Heart right ventricle (tissue), 16 donors: ENCODE measurements at regions not wholly inside any gene's neighbourhood (a gene's known extent, or its start where the extent isn't known, plus 50 kb on each side); places are given as distances from the start of the nearest gene placed in this dataset.
A peak's percentile ranks its signal among the peaks of the same experiment; 100 is the strongest.
"Not testable (repeated sequence)": the region's sequence is repeated elsewhere in the genome, so short reads cannot be mapped to it uniquely, and the experiment has no call there.

Experiments used
- ATAC-seq, 8 donors: fragments of 200-7000 bp; cut with Tn5 transposase; one replicate each; pipeline ENCODE4 v1.9.1; 2020; ENCODE audit warnings: mild to moderate bottlenecking in 8 of 8, moderate library complexity in 8 of 8, moderate number of reproducible peaks in 1 of 8
- DNase-seq, 2 donors: peaks; one replicate each; pipeline ENCODE4 v3.0.0-alpha.2; 2020
- H3K27ac ChIP-seq, 10 donors: fragments of 200-600 bp; sonication (generic) in 2 of 10; one replicate each; pipeline versions ENCODE4 v1.5.0 to v1.8.0; 2020 to 2022; ENCODE audit warnings: mild to moderate bottlenecking in 3 of 10
- H3K27me3 ChIP-seq, 7 donors: fragments of 200-600 bp; one replicate each; pipeline ENCODE4 v1.8.0; 2021 to 2022; ENCODE audit warnings: mild to moderate bottlenecking in 2 of 7
- H3K36me3 ChIP-seq, 9 donors: fragments of 200-600 bp; sonication (generic) in 1 of 9; one replicate each; pipeline versions ENCODE4 v1.5.0 to v1.8.0; 2020 to 2022; ENCODE audit warnings: mild to moderate bottlenecking in 2 of 9
- H3K4me1 ChIP-seq, 9 donors: fragments of 200-600 bp; sonication (generic) in 1 of 9; one replicate each; pipeline versions ENCODE4 v1.5.0 to v1.8.0; 2020 to 2022; ENCODE audit warnings: mild to moderate bottlenecking in 4 of 9
- H3K4me3 ChIP-seq, 10 donors: fragments of 200-600 bp; sonication (generic) in 2 of 10; one replicate each; pipeline versions ENCODE4 v1.5.0 to v1.8.0; 2020 to 2022; ENCODE audit warnings: mild to moderate bottlenecking in 7 of 10, moderate library complexity in 2 of 10
- H3K9me3 ChIP-seq, 11 donors: fragments of 200-600 bp in 10 of 11; sonication (generic) in 2 of 11; one replicate each; pipeline versions ENCODE4 v1.5.0 to v1.8.0; 2013 to 2022; ENCODE audit warnings: mild to moderate bottlenecking in 2 of 11, control low read depth in 1 of 11, moderate library complexity in 1 of 11
- WGBS, 2 donors: extraction: QIAGEN DNeasy Blood & Tissue Kit; methylation state at CpG; one replicate each; pipeline ENCODE4 v1.1.7; 2013; ENCODE audit warnings: inconsistent platforms in 1 of 2; 5-methylcytosine and 5-hydroxymethylcytosine counted together
- intact Hi-C, 10 donors: fragments of 100-400 bp; cut with DNase I; formaldehyde crosslinking; loops; one replicate each; pipeline versions ENCODE4 v1.11.1 to v1.14.2; 2022
- donor health status: Arrhythmogenic right ventricular cardiomyopathy.
- donor health status: ischemic (EF 13 %, LVEDD 7.1; RV severe dilation, severe dysfunction).
- donor health status: healthy with polysubstance abuse.
- donor health status: DM: no; HTN: yes; CAD: no.
- donor health status: DM: no; HTN: no; CAD: no.
- donor health status: ischemic (EF 25% LVEDD 6.9; RV normal size, moderate dysfunction).
- donor health status: ischemic (EF 25% LVEDD 5.7; RV mildly dilated, moderate dysfunction).
- donor health status: healthy.
- donor health status: DM: yes; HTN: yes; CAD: no.
- donor health status: Ischemic cardiomyopathy.
- donor health status: ischemic (EF 35%, LVEDD 5.7; RV mildly dilated, moderate dysfunction).
- donor health status: nonischemic (EF 11% LVEDD 7.7; RV severe dilation, severe dysfunction).
- donor health status: DM: yes; HTN: yes; CAD: no.
- donor health status: PGD.
- donor health status: ischemic (EF 29% LVEDD 5.4; RV normal size, mild dysfunction).
- donor health status: nonischemic (EF 23%, LVEDD 6.1; RV moderate dilation, normal function).

DNA sequence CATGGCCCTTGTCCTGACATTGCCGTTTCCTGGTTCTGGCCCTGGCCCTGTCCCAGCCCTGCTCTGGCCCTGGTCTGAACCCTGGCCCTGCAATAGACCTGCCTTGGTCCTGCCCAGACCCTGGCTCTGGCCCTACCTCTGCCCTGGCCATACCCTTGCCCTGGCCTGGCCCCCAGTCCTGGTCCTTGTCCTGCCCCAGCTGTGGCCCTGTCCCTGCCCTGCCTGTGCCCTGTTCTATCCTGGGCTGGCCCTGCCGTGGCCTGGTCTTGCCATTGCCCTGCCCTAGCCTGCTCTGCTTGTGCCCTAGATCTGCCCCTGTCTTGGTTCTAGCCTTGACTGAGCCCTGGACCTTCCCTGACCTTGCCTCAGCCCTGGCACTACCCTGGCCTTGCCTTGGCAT, 1560.1 kb downstream of the RPIA start:
- H3K36me3 ChIP-seq, H3K4me1 ChIP-seq, ATAC-seq, H3K27ac ChIP-seq, H3K9me3 ChIP-seq, H3K27me3 ChIP-seq, H3K4me3 ChIP-seq, intact Hi-C loops, DNase-seq: not testable (repeated sequence)
- WGBS, 2 donors, result 81 to 97% methylated on average over 2 of the region's 2 CpGs

DNA sequence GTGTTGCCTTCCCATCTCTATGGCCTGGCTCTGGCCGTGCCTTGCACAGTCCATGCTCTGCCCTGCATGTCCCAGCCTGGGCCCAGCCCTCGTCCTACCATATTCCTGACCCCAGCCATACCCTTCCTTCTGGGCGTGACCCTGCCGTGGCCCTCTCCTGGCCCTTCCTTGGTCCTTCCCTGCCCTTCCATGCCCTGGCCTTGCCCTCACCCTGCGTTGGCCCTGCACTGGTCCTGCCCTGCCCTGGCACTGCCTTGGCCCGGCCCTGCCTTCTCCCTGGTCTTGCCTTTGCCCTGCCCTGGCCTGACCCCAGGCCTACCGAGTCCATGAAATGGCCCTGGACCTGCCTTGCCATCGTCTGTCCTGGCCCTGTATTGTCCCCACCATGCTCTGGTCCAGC, 1561.8 kb downstream of the RPIA start:
- H3K9me3 ChIP-seq, DNase-seq, intact Hi-C loops, H3K36me3 ChIP-seq, ATAC-seq, H3K4me3 ChIP-seq, H3K27me3 ChIP-seq, H3K27ac ChIP-seq, H3K4me1 ChIP-seq: not testable (repeated sequence)
- 74 to 76% methylated on average over 8 of the region's 8 CpGs for WGBS, 2 donors

DNA sequence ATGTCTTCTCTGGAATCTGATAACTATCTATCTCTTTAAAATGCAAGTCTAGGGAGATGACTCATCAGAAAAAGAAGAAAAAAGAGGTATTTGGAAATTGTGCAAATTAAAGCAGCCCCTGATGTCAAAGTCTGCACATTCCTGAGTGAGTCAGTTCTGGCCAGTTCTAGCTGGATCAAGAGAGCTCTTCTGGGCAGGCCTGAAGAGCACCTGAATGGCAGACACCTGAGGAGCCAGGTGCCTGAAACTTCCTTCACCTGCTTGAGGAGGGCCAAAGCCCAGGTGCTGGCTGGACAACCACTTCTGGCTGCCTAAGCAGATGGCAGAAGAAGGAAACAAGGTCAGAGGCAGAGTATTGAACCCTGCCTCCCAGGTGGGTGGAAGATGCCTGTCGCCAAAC, 1575.4 kb downstream of the RPIA start:
- H3K4me1 ChIP-seq, H3K27me3 ChIP-seq, H3K9me3 ChIP-seq, DNase-seq, H3K36me3 ChIP-seq, intact Hi-C loops, H3K4me3 ChIP-seq, H3K27ac ChIP-seq, ATAC-seq: not testable (repeated sequence)
- 86 to 91% methylated on average over 1 of the region's 1 CpG for WGBS, 2 donors

DNA sequence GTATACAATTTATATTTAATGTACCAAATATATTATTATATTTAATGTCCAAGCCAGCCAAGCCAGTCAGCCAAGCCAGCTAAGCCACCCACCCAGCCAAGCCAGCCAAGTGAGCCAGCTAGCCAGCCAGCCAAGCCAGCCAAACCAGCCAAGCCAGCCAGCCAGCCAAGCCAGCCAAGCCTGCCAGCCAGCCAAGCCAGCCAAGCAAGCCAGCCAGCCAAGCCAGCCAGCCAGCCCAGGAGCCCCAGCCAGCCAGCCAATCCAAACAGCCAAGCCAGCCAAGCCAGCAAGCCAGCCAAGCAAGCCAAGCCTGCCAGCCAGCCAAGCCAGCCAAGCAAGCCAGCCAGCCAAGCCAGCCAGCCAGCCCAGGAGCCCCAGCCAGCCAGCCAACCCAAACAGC, 1596.3 kb downstream of the RPIA start:
- H3K9me3 ChIP-seq, H3K4me3 ChIP-seq, DNase-seq, H3K36me3 ChIP-seq, ATAC-seq, H3K27me3 ChIP-seq, intact Hi-C loops, H3K4me1 ChIP-seq, H3K27ac ChIP-seq: not testable (repeated sequence)

DNA sequence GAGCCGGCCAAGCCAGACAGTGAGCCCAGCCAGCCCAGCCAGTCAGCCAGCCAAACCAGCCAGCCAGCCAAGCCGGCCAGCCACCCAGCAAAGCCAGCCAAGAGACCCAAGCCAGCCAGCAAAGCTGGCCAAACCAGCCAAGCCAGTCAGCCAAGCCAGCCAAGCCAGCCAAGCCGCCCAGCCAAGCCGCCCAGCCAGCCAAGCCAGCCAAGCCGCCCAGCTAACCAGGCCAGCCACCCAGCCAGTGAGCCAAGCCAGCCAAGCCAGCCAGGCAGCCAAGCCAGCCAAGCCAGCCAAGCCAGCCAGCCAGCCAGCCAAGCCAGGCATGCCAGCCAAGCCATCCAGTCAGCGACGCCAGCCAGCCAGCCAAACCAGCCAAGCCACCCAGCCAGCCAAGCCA, 1596.9 kb downstream of the RPIA start:
- H3K27me3 ChIP-seq, DNase-seq, H3K27ac ChIP-seq, intact Hi-C loops, H3K9me3 ChIP-seq, H3K4me1 ChIP-seq, ATAC-seq, H3K36me3 ChIP-seq, H3K4me3 ChIP-seq: not testable (repeated sequence)
- WGBS, 2 donors, result 93 to 97% methylated on average over 6 to 7 of the region's 7 CpGs

DNA sequence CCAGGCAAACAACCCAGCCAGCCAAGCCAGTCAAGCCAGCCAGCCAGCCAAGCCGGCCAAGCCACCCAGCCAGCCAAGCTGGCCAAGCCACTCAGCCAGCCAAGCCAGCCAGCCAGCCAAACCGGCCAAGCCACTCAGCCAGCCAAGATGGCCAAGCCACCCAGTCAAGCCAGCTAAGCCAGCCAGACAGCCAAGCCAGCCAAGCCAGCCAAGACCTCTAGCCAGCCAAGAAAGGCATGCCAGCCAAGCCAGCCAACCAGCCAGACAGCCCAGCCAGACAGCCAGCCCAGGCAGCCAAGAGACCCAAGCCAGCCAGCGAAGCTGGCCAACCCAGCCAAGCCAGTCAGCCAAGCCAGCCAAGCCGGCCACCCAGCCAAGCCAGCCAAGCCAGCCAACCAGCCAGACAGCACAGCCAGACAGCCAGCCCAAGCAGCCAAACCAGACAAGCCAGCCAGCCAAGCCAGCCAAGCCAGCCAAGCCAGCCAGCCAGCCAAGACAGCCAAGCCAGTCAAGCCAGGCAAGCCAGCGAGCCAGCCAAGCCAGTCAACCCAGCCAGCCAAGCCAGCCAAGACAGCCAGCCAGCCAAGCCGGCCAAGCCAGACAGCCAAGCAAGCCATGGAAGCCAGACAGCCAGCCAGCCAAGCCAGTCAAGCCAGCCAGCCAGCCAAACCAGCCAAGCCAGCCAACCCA, 1598.0 kb downstream of the RPIA start:
- H3K27me3 ChIP-seq, H3K4me1 ChIP-seq, H3K36me3 ChIP-seq, ATAC-seq, intact Hi-C loops, H3K4me3 ChIP-seq, H3K27ac ChIP-seq, DNase-seq, H3K9me3 ChIP-seq: not testable (repeated sequence)
- WGBS, 2 donors, result 80 to 88% methylated on average over 5 to 6 of the region's 6 CpGs

DNA sequence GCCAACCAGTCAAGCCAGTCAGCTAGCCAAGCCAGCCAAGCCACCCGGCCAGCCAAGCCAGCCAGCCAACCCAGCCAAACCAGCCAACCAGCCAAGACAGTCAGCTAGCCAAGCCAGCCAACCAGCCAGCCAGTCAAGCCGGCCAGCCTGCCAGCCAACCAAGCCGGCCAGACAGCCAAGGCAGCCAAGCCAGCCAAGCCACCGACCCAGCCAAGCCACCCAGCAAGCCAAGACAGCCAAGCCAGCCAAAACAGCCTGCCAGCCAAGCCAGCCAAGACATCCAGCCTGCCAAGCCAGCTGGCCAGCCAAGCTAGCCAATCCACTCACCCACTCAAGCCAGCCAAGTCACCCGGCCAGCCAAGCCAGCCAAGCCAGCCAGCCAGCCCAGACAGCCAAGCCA, 1599.2 kb downstream of the RPIA start:
- H3K36me3 ChIP-seq, H3K27me3 ChIP-seq, intact Hi-C loops, ATAC-seq, H3K4me1 ChIP-seq, DNase-seq, H3K4me3 ChIP-seq, H3K27ac ChIP-seq: not testable (repeated sequence)
- H3K9me3 ChIP-seq, result peaks cover 0 to 12% (median 0%) of the 10 kb centered on the region in 11 donors
- 86 to 94% methylated on average over 5 of the region's 5 CpGs for WGBS, 2 donors

DNA sequence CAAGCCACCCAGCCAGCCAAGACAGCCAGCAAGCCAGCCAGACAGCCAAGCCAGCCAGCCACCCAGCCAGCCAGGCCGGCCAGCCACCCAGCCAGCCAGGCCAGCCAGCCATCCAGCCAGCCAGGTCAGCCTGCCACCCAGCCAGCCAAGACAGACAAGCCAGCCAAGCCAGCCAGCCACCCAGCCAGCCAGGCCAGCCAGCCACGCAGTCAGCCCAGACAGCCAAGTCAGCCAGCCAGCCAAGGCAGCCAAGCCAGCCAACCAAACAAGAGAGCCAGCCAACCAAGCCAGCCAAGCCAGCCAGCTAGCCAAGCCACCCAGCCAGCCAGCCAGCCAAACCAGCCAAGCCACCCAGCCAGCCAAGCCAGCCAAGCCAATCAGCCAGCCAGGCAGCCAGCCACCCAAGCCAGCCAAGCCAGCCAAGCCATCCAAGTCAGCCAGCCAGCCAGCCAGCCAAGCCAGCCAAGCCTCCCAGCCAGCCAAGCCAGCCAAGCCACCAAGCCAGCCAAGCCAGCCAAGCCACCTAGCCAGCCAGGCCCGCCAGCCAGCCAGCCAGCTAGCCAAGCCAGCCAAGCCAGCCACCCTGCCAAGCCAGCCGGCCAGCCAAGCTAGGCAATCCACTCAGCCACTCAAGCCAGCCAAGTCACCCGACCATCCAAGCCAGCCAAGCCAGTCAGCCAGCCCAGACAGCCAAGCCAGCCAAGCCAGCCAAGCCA, 1599.9 kb downstream of the RPIA start:
- intact Hi-C loops, H3K4me1 ChIP-seq, H3K4me3 ChIP-seq, DNase-seq, H3K27ac ChIP-seq, H3K27me3 ChIP-seq, H3K36me3 ChIP-seq, ATAC-seq: not testable (repeated sequence)
- WGBS, 2 donors, result 46 to 49% methylated on average over 5 of the region's 5 CpGs
- H3K9me3 ChIP-seq, result peaks cover 0 to 12% (median 0%) of the 10 kb centered on the region in 11 donors

DNA sequence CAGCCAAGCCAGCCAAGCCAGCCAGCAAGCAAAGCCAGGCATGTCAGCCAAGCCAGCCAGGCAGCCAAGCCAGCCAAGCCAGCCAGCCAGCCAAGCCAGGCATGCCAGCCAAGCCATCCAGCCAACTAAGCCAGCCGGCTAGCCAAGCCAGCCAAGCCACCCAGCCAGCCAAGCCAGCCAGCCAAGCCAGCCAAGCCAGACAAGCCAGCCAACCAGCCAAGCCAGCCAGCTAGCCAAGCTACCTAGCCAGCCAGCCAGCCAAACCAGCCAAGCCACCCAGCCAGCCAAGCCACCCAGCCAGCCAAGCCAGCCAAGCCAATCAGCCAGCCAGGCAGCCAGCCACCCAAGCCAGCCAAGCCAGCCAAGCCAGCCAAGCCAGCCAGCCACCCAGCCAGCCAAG, 1600.5 kb downstream of the RPIA start:
- H3K4me1 ChIP-seq, H3K27ac ChIP-seq, intact Hi-C loops, H3K36me3 ChIP-seq, H3K4me3 ChIP-seq, ATAC-seq, DNase-seq, H3K27me3 ChIP-seq: not testable (repeated sequence)
- WGBS, 2 donors, result 84 to 90% methylated on average over 1 of the region's 1 CpG
- H3K9me3 ChIP-seq, result peaks cover 0 to 12% (median 0%) of the 10 kb centered on the region in 11 donors

DNA sequence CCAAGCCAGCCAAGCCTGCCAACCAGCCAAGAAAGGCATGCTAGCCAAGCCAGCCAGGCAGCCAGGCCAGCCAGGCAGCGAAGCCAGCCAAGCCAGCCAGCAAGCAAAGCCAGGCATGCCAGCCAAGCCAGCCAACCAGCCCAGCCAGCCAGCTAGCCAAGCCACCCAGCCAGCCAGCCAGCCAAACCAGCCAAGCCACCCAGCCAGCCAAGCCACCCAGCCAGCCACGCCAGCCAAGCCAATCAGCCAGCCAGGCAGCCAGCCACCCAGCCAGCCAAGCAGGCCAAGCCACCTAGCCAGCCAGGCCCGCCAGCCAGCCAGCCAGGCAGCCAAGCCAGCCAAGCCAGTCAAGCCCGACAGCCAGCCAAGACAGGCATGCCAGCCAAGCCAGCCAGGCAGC, 1601.0 kb downstream of the RPIA start:
- ATAC-seq, DNase-seq, H3K27ac ChIP-seq, H3K36me3 ChIP-seq, H3K27me3 ChIP-seq, H3K4me1 ChIP-seq, intact Hi-C loops, H3K4me3 ChIP-seq: not testable (repeated sequence)
- WGBS, 2 donors, result 85 to 88% methylated on average over 4 of the region's 4 CpGs
- peaks cover 0 to 12% (median 0%) of the 10 kb centered on the region in 11 donors for H3K9me3 ChIP-seq

DNA sequence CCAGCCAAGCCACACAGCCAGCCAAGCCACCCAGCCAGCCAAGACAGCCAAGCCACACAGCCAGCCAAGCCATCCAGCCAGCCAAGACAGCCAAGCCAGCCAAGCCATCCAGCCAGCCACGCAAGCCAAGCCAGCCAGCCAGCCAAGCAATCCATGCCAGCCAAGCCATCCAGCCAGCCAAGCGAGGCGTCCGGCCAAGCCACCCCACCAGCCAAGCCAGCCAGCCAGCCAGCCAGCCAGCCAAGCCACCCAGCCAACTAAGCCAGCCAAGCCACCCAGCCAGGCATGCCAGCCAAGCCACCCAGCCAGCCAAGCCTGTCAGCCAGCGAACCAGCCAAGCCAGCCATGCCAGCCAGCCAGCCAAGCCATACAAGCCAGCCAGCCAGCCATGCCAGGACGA, 1601.8 kb downstream of the RPIA start:
- peak in 3 of 8 donors; percentile 22 to 39 (median 31) for ATAC-seq
- H3K4me3 ChIP-seq, intact Hi-C loops, H3K4me1 ChIP-seq, H3K27ac ChIP-seq, H3K27me3 ChIP-seq, H3K36me3 ChIP-seq, DNase-seq: not testable (repeated sequence)
- WGBS, 2 donors, result 68 to 69% methylated on average over 6 of the region's 6 CpGs
- peaks cover 0 to 12% (median 0%) of the 10 kb centered on the region in 11 donors for H3K9me3 ChIP-seq
